GM21723 (cell line): ENCODE measurements at regions not wholly inside any gene's neighbourhood (a gene's known extent, or its start where the extent isn't known, plus 50 kb on each side); places are given as distances from the start of the nearest gene placed in this dataset.
"Not testable (repeated sequence)": the region's sequence is repeated elsewhere in the genome, so short reads cannot be mapped to it uniquely, and the experiment has no call there.

ENCODE experiments used
- ATAC-seq: cut with Tn5 transposase; IDR thresholded peaks from one replicate; pipeline ENCODE4 v1.9.1; 2021; ENCODE audit warnings: mild to moderate bottlenecking, moderate library complexity; ENCODE audit not compliant: unreplicated experiment

DNA sequence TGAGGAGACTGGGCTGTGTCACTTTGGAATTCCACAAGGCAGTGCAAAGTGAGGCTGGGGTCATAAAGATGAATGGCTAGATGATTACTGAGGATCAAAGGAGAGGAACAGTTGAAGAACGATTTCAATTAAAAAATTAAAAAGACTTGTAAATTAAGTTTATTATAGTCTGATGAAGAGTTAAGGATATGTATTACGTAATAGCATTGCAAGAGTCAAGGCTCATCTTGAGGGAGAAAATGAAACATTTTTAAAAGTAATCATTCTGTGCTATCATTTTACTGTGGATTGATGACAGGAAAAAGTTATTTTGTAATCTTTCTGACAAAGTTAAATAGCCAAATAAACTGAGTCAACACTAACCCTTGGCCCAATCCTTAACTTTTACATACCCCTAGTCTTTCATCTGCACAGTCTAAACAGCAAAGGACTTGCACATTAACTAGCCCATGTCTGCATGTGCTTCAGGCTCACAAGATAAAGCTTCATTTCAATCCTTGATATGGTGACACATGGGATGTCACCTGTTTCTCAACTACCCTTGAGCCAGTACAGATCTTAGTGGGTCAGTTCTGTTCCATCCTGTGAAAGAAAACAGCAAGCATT lies 465.5 kb upstream of the CTSO start:
- no peak for ATAC-seq

DNA sequence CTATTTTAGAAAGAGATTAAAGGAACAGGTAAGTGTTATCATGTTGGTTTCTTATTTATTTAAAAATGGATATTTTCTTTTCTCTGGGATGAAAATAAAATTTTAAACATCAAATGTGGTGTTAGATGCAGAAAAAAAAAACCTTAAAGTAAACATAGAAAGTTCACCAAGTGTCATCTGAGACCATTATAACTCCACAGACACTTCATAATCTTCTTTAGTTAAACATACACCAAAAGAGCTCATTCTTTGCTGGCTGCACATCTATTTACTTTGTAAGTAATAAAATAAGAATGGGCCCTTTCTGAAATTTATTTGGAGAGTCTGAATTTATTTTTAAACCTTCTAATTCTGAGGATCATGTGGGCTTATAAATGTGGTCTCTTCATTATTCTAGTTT lies 460.7 kb upstream of the CTSO start:
- ATAC-seq = no peak

- ATAC-seq = no peak
Observed at GRCh38 chr4:156413239-156414135, 459.8 kb upstream of the CTSO start.

- no peak for ATAC-seq
Observed at GRCh38 chr4:156411531-156411930, 457.9 kb upstream of the CTSO start.

GRCh38 chr4:156408749-156409148 lies 455.1 kb upstream of the CTSO start:
- ATAC-seq = no peak

GRCh38 chr4:156401371-156401770 lies 447.7 kb upstream of the CTSO start:
- ATAC-seq = no peak

- no peak for ATAC-seq
Observed at GRCh38 chr4:156396534-156396933, 442.9 kb upstream of the CTSO start.

DNA sequence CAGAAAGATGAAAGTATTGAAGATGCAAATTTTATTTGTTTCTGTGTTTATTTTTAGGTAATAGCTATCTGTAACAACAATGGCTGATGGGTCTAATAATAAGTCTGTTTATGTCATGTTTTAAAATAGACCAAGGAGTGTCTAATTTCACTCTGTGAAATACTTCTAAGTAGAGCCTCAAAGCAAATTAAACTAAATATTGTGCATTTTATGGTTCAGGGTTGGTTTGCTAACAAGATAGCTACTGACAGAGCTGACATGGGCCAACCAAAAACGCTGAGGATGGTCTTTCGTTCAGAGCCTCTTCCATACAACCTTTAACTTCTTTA lies 437.6 kb upstream of the CTSO start:
- ATAC-seq = no peak

GRCh38 chr4:156390599-156391324 lies 437.1 kb upstream of the CTSO start:
- ATAC-seq = no peak

- no peak for ATAC-seq
Observed at GRCh38 chr4:156388826-156389225, 435.2 kb upstream of the CTSO start.

- no peak for ATAC-seq
Observed at GRCh38 chr4:156378033-156378665, 424.5 kb upstream of the CTSO start.

DNA sequence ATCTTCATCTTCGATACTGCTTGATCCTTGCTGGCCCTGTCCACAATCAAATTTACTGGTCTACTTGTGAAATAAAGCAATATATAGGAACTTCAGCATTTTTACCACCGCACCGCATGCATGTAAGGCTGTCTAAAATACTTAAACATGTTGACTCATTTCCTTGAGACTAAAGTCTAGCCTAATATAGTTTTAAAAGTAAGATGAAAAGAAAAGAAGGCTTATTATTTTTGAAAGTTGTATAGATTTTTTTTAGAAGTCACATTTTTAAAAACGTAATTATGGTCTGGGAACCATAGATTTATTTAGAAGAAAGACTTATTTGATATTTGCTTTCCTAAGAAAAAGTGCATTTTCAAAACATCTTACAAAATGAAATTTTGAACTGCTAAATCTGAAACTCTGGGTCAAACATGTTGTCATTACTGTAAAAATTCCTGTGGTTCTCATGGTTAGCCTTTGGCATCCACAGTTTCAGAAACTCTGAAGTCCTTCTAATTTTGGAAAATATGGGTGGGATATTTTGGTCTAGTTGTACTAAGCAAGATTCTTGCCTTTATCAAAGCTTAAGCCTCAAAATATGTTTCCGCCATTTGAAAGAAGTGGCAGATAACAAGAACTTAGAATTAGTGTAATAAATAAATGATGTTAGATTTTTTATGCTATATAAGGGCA lies 423.5 kb upstream of the CTSO start:
- no peak for ATAC-seq

DNA sequence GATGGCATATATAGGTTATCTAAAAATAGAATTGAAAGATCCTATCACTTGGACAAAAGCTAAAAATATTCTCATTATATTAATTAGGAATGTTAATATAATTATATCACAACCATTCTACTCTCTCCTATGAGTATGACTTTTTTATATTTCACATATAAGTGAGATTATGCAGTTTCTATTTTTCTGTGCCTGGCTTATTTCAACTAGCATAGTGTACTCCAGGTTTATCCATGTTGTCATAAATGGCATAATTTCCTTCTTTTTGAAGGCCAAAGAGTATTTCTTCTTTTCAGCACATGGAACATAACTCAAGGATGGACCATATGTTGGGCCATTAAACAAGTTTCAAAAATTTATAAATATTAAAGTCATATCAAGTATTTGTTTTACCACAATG lies 421.2 kb upstream of the CTSO start:
- no peak for ATAC-seq

GRCh38 chr4:156374069-156374468 lies 420.4 kb upstream of the CTSO start:
- ATAC-seq = no peak

GRCh38 chr4:156367502-156367901 lies 413.8 kb upstream of the CTSO start:
- not testable (repeated sequence) for ATAC-seq

DNA sequence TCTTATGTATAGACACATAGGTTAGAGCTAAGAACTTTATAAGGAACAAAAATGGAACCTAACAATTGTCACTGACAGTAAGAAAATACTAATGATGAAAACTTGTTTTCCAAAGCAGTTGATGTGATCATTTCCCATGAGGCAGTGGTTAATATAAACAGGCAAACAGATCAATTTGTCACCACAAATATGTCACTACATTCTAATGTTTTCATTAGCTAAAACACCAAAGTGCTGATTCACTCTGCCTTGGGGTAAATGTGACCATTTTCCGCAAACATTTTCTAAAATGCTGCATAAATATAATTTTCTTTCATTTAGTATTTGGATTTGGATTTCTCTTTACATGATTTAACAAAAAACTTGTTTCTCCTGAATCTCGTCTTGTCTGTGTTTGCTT lies 408.9 kb upstream of the CTSO start:
- no peak for ATAC-seq

DNA sequence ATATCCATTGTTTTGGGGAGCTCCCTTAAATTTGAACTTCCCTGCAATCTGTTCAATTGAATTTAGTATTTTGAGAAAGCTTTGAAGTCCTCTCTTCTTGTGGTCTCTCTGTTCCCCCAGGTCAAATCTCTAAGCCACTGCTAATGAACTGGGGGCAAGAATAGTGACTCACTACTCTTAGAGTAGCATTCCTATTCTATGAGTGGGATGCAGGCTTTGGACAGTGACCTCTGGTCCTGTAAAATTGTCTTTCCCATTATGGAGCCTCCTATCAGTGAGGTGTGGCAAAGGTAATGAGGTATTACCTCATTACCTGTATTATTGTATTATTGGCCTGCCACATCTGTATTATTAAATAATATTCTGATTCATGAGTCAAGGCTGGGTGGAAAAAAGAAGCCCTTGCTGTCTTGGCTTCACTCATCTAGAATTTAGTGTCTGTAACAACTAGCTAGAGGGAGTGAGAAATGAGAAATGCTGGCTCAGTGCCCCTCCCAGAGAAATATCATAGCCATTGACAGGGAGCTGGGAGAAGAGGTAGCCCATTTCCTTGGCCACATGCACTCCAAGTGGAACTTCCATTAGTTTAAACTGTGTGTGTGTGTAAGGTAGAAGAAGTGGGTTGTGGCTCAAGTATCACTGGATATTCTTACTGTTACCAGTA lies 393.9 kb upstream of the CTSO start:
- ATAC-seq = no peak

DNA sequence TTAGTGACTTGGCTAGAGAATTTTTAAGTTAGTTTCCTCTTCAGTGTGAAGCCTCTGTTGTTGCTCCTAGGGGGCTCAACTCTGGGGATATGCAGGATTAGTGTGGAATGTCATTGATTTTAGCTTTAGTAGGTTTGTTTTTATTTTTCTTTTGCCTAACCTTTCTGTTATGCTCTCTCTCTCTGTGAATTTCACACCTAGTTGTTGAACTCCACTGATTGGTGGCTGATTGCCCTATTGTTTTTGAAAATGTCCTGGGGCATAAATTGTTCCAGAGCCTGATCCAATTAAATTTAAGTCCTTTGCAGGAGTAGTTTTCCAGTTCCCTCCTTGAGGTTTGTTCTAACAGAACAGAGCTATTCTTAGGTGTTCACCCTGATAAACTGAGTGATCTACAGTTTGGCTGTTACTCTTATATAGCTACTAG lies 393.3 kb upstream of the CTSO start:
- ATAC-seq = no peak

DNA sequence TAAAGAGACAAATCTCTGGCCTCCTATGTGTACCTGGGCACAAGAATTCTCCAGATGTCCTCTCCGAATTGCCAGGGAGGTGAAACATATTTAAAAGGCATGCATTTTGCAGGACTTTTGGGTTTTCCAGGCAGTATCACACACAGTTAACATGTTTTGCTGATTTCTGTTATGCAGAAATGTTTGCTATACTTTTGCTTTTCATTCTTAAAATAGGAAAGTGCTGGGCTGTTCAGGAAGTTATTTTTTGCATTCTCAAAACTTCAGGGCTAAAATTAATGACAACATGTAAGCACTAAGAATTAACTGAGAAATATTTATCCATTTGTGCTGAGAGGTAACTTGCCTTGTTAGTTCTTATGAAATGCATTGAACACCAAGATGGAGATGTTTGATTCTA lies 390.7 kb upstream of the CTSO start:
- ATAC-seq = no peak

DNA sequence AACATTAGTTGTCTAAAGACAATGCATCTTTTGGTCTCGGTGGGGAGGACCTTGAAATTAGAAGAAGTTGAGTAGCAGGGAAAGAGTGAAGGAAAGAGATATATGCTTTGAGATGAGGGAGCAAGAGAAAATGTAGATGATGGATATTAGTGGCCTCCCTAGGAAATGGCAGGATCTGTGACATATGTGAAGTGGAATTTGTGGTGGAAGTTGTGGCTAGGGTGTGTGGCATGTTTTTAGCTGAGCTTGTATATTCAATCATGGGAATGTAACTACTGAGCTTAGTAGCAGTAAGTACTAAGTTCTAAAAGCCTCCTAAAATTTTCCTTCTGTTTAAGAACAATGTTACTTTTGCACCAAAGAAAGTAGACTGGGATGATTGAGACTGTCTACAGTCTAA lies 382.8 kb upstream of the CTSO start:
- ATAC-seq = no peak
